Hematopoietic multipotent progenitor cell (in vitro differentiated cells): ENCODE measurements at regions not wholly inside any gene's neighbourhood (a gene's known extent, or its start where the extent isn't known, plus 50 kb on each side); places are given as distances from the start of the nearest gene placed in this dataset. TPM values are rescaled to one million over a fixed set of nuclear protein-coding genes. Genes with fewer than 3 reads are reported as not detected.

Experiments
- DNase-seq, 3 donors: peaks; one replicate each; pipeline ENCODE4 v3.0.0-alpha.2; 2011 to 2015; ENCODE audit warnings: low read depth in 2 of 3, low spot score in 2 of 3
- small RNA-seq: library from RNA; depleted of rRNA; stranded (forward); fragments of <200 nt; gene quantifications from one replicate; pipeline ENCODE3, GENCODE V24; 2012

DNA sequence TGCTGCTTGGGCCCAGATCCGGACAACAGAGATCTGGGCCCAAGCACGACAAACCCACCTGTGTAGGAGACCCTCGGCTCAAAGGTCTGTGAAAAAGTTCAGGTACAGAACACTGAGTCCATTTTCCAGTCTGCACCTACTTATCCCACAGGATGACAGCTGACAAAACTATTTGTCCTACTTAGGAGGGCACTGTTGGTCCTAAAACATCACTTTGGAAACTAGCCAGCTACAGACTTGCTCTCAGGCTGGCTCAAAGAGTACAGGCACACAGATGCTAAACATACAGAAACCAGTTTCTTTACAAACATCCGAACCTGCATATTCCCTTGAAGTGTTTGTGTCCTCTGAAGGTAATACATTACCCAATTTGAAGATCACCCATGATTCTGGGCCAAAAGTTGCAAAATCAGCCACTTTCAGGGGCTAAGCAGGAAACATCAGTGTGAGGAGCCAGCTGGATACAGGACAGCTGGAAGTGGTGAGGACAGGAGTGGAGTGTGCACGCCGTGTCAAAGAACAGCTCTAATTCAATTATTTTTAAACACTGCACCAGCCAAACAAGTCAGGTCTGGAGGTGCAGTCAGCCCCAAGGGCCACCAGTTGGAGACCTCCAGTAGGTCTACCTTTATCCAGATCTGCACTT, 88.5 kb downstream of the NOC3L start:
- DNase-seq = no peak

- DNase-seq = no peak
Measured at GRCh38 chr10:94276140-94276539, 86.6 kb downstream of the NOC3L start.

DNA sequence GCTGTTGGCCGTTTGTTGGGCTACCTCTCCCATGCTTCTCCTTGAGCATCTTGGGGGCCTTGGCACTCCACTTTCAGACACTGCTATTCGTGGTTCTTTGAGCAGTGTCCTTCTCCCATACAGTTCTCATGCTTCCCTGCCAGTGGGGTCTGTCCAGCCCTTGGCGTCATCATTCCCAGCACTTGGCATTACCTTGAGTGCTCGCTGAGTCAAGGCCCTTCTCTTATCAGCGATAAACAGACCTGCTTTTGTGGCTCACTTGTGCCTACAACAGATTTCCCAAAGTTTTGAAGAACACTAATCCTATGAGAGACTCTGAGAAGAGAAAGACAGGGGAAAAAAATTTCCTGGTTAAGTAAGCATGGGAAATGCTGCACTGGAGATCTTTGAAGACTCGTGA, 85.3 kb downstream of the NOC3L start:
- no peak for DNase-seq

DNA sequence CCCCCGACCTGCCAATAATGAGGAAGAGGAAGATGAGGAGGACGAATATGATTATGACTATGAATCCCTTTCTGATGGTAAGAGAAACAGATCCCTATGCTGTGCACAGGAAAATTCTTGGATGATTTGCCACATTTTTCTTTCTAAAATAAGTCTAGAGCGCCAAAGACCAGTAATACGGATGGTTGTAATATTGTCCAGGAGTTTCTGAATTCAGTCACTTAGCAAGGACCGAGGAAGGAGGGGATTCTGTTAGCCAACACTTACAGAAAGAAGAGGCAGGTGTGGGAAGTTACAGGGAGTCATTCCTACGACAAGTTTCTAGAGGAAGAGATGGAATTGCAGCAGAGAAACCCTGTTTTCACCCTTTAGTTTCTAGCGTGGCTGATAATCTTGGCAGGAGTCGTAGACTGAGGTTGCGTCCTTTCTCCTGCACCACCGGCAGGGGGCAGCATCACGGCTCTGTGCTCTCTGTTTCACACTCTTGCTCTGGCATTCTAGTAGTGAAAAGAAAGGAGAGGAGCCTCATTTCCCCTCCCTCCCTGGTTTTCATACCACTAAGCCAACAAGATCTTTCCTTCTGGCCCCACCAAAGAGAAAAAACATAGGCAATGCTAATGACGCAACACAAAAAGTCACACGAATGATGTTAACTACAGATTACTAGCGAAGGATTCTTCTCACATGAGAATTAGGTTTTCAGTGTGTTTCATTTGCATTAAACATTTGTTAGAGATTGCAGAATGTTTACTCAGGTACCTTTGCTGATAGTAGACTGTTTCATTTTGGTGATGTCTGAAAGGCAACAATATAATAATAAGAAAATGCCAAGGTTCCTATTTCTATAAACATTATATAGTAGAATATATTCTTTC, 82.7 kb downstream of the NOC3L start:
- peak; percentile 13 to 73 (median 51) for DNase-seq

DNA sequence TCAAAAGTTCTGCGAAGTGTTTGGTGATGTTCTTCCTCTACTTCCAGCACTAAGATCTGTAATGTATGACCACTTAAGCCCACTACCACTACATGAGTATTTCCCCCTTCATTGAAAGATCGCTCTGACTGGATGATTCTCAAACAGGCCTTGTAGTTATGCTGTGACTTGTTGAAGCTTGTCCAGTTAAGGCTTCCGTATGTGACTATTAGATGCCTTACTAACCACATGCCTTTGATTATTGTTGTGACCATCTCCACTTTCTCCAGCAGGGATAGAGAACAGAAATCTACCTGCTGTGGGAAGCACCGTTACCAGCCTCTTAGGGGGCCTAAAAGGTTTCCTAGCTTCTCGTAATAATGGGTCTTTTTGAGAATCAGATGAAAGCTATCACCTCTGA, 81.1 kb downstream of the NOC3L start:
- no peak for DNase-seq

GRCh38 chr10:94282369-94282768, 80.4 kb downstream of the NOC3L start:
- DNase-seq = no peak

Small RNA genes in the stretch of these regions (small RNA-seq; reads per million reads assigned to genes)
- not detected for gene RNU6-657P
